Frontal cortex (tissue), 3 donors: ENCODE measurements at regions not wholly inside any gene's neighbourhood (a gene's known extent, or its start where the extent isn't known, plus 50 kb on each side); places are given as distances from the start of the nearest gene placed in this dataset.

ENCODE experiments used
- DNase-seq, 2 donors: peaks; one replicate each; pipeline ENCODE4 v3.0.0; 2012; ENCODE audit warnings: low spot score in 2 of 2
- FAIRE-seq: peaks from 2 replicates; lab custom pipeline; 2012; peaks lifted over from hg19 to GRCh38; lab: Jason Lieb, UNC
- donor health status: control.
- donor health status: control.
- donor health status: control.

DNA sequence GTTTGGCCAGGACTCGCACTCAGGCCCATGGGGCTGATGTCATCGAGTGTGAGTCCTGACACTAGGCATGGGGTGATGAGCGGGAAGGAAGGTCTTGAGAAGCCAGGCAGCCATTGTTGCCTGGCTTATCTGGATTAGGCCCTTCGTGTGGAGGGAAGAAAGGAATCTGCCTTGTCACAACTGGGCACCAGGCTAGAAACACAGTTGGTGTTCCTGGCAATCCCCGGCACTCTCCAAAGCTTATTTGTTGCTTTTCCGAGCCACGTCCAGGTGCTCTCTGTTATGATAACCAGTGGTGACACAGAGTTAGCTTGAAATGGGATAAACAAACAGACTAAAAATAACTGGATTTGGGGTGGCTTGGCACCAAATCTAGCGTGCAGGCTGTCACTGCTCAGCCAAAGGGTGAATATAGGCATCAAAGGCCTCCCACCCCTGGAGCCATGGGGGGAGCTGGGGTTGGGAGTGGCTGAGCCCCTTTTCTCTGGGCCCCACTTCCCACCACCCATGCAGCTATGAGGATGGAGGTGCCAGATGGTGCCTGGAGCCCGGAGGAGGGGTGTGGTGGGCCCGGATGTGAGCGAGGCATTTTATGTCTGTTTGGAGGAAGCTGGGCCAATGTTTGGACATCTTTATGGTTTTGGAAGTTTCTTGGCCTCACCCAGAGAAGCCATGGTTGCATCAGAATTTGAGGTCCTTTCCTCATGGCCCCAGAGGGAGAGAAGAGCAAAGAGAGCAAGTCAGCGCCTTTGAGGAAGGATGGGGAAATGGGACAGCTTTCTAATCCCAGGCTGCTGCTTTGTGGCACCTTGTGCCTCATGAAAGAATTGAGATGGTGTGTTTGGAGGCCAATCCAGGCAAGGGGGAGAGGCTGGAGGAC lies 98.0 kb upstream of the PITX1 start:
- DNase-seq, result no peak

DNA sequence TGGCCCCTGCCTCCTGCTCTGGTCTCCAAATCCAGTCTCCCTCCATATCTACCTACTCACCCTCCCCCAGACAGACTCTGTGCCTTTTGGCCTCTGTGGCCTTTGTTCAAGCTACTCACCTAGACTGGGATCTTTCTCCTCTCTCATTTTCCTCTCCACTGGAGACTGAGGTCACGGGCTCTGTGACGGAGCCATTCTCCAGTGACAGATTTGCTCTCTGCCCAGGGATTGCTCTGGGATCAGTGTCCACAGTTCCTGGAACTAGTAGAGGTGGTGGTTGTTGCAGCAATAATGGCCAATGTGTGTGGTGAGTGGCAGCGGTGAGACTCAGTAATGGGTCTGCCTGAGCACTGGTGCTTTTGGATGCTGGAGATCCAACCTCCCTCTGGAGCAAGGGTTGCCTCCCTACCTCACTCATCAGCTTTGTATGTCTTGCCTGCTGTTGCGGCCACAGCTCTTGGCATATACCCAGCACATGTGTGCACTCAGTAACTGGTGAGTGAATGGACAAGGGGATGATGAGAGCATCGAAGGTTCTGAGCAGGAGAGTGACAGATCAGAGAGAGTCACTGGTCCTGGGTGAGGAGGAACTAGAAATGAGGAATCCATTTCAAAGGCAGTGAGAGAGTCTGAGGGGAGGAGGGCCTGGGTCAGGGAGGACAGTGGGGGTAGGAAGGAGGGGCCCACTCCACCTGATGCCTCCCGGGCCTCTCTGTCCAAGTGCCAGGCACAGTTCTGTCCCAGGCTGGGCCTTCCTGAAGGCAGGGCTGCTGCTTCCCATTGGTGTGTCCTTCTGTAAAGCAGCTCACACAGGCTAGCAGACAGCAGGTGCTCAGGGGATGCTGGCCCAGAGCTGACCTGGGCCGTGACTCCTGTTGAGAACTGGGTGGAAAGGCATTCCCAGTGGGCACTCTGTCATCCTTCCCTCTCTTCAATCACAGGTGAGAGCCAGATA lies 96.5 kb upstream of the PITX1 start:
- no peak for FAIRE-seq
- DNase-seq, result no peak

More for the DNA sequence above, 98.0 kb upstream of the PITX1 start:
- no peak for FAIRE-seq

DNA sequence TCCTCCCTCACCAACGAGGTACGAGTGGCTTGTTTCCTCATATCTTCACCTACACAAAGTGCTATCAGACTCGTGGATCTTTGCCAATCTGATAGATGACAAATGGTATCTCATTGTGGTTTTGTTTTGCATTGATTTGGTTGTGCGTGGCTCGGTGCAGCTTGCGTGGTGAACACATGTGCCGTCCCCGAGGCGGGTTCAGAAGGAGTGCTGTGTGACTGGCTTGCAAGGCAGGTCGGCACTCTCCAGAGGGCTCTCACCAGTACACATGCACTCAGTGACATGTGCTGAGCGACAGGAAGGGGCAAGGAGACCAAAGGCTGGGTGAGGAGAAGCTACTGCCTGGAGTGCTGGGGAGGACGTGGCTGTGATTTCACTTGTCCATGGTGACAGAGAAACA lies 95.3 kb upstream of the PITX1 start:
- DNase-seq (no peak), FAIRE-seq (no peak)

- DNase-seq (no peak), FAIRE-seq (no peak)
Observed at GRCh38 chr5:135128361-135128760, 94.3 kb upstream of the PITX1 start.

GRCh38 chr5:135127439-135128240 lies 93.6 kb upstream of the PITX1 start:
- DNase-seq (no peak), FAIRE-seq (no peak)

DNA sequence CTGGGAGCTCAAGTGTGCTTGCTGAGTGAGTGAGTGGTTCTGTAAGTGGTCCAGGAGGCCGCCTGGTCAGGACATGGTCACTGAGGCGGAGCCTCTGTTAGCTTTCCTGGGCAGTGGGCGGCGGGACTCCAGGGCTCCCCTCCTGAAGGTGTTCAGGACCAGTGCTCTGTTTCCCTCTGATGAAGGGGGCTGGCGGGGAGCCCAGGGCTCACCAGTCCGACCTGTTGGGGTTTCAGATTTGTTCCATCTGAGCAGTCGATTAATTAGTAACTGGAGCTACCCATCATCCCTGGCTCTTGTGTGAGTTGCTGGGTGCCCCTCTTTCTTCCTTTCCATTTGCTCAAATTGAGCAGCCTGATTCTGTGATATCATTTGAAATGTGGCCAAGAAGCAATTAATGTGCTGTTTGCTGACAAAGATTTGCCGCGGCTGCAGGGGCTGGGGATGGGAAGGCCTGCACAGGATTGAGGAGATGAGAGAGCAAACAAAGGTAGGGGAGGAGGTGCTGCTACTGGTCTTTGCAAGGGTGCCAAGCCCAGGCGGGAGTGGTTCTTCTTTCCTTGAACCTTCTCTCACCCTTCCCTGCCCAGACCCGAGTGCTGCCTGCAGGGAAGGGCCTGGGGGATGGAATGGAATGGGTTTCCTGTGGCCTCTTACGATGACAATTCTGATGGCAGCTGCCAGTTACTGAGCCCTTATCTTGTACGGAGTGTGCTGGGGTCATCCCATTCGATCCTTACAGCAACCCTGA lies 92.8 kb upstream of the PITX1 start:
- FAIRE-seq (no peak), DNase-seq (no peak)

DNA sequence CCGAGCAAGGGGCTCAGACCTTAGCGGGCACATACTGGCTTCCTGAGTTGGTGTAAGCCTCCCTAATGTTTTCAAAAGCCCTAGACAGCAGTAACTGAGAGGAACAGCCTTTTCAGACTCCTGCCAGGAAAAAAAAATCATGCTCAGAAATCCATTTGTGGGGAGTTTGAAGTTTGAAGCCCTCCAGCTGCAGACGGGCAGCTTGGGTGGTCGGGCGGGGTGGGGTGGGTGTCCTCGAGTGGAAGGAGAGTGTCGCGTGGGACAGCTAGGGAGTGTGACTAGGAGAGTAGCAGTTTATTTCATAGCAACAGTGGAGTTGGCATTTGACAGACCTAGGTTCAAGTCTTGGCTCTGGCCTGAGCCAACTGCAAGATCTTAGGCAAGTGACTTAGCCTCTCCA lies 90.7 kb upstream of the PITX1 start:
- DNase-seq, result no peak
- FAIRE-seq, result no peak

DNA sequence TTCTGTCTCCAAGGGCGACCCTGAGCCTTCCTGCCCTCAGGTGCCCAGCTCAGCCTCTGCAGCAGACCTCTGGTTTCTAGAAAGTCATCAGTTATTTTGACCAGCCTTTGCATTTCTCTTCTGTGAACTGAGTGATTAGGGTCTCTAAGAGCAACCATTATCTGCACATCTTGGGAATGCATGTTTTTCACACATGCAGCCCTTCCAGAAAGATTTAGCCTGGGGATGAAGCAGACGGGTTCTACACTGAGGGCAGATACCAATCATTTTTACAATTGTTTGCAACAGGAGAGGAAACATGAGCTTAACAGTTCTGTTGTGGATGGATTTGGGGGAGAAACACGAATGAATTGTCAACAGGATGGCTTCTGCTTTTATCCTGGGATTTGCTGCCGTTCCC lies 90.1 kb upstream of the PITX1 start:
- DNase-seq, result no peak
- FAIRE-seq, result no peak

GRCh38 chr5:135122797-135123196 lies 88.8 kb upstream of the PITX1 start:
- FAIRE-seq, result no peak

GRCh38 chr5:135120951-135121350 lies 86.9 kb upstream of the PITX1 start:
- FAIRE-seq (no peak), DNase-seq (no peak)

More at GRCh38 chr5:135122797-135123196, 88.8 kb upstream of the PITX1 start:
- DNase-seq, result no peak

- no peak for DNase-seq
- FAIRE-seq, result no peak
Observed at GRCh38 chr5:135119481-135119880, 85.5 kb upstream of the PITX1 start.

DNA sequence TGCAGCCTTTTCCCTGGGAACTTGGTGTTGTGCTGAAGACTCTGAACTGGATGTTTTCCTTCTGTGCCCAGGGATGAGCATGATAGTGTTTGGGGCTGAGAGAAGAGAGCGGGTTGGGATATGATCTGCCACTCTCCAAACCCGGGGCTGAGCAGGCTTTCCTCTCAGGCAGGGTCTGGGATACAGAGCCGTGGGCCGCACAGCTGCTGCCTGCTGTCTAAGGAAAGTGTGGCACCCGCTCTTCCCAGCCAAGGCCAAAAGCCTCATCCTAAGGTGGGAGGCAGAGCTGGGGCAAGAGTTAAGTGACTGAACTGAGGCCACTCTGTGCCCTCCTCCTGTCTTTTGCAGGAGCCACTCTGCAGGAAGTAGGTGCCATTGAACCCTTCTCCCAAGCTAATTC lies 83.6 kb upstream of the PITX1 start:
- DNase-seq, result no peak
- no peak for FAIRE-seq

DNA sequence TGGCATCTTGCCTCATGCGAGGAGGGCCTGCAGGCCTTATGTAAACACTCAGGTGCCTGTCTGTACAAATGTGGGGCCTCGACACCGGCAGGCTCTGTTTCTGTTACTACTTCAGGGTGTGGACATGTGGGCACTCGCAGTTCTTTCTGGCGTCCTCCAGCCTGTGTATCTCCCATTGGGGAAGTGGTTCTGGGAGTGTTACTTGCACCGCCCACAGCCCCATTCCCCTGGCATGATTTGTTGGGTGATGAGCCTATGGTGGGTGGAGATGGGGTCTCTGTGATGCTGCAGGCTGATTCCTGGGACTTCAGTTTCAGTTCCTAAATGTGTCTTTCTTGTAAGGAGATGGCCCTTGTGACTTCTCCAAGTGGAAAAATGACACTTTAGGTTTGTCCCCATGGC lies 82.1 kb upstream of the PITX1 start:
- FAIRE-seq (no peak), DNase-seq (no peak)

DNA sequence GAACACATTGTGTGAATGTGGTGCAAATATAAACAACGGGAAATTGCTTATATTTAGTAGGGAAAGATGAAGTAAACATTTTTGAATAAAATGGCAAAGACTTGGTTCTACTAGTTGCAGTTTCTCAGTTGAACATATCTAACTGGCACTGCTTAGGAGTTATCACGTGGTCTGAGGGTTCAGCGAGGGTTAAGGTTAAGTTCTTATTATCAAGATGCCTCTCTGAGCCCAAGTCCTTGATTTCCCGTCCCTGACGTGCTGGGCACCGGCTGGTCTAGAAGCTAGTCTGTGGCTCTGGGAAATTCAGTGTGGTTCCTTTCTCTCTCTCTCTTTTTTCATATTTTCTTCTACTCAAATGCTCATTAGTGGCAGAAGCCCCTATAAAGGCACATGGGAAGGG lies 81.6 kb upstream of the PITX1 start:
- no peak for FAIRE-seq

DNA sequence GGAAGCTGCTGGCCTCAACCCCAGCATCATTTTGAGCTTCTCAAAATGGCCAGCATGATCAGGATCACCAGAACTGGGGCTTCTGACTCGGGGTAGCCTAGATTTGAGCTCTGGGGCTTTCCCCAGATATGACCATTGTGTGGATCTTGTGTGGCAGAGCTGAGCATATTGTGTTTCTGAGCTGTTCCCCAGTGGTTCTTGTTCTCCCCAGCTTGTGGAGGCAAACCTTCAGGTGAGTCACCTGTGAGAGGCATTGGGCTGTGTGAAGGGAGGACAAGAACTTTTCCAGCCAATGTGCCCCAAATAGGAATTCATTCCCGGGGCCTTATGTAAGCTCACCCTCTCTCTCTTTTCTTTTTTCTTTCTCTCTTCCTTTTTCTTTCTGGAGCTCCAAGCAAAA lies 80.7 kb upstream of the PITX1 start:
- DNase-seq, result no peak
- FAIRE-seq, result no peak

More for the DNA sequence above, 81.6 kb upstream of the PITX1 start:
- no peak for DNase-seq

- DNase-seq (no peak), FAIRE-seq (no peak)
Observed at GRCh38 chr5:135112008-135112725, 78.1 kb upstream of the PITX1 start.

DNA sequence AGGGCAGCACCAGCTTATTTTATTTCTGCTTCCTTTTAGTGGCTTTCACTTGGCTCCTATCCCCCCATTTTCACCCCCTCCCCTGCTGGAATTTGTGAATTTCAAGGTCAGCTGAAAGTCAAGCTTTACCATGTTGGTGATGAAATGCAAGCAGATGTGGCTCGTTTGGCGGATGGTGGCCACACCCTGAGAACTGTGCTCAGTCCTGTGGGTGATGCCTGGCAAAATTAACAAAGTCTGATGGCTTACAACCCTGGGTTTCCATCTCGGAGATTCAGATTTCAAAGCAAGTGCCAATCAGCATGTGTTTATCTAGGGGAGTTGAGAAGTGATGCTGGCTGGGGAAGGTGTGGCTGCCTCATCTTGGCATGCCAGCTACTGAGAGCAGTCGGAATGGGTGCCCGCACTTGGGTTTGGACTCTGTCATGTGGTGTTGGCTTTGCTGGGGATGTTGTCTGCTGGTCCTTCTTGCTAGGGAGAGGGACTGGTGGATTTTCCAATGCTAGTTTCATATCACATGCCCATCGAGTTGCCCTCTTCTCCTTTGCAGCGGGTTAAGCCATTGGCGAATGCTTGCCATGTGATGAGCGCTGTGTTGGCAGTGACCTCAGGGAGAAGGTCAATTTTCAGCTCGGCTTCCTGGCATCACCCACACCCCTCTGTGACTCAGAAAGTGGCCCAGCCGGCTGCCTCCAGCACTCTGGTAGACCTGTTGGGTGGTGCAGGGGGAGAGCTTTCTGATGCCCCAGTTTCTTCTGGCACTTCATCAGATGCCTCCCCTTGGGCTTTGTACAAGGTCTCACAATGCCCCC lies 77.0 kb upstream of the PITX1 start:
- FAIRE-seq, result no peak
- DNase-seq, result no peak

- FAIRE-seq, result no peak
- no peak for DNase-seq
Observed at GRCh38 chr5:135108992-135109391, 75.0 kb upstream of the PITX1 start.
